Activated naive CD8-positive, alpha-beta T cell treated with anti-CD3 and anti-CD28 coated beads, Interleukin-2, amount 10 ng/mL, durations not matched to agents 7 days and 5 days (primary cell): ENCODE measurements at regions not wholly inside any gene's neighbourhood (a gene's known extent, or its start where the extent isn't known, plus 50 kb on each side); places are given as distances from the start of the nearest gene placed in this dataset.

Experiments
- ATAC-seq: fragments of 150-1000 bp; cut with Tn5 transposase; one replicate; pipeline ENCODE4 v1.10.0; 2021; ENCODE audit warnings: low read depth, moderate library complexity
- POLR2A ChIA-PET: fragments of 350-600 bp; sonication (Branson Sonifier 250); formaldehyde crosslinking; loops from one replicate; lab custom pipeline; 2021; ENCODE audit warnings: antibody characterized with exemption; lab: Charles Lee
- DNase-seq: peaks from one replicate; pipeline ENCODE4 v3.0.0; 2021
- H3K27ac Mint-ChIP-seq: one replicate; pipeline ENCODE4 v1.8.0; 2022; ENCODE audit warnings: mild to moderate bottlenecking, mixed read lengths
- H3K27me3 Mint-ChIP-seq: one replicate; pipeline ENCODE4 v1.8.0; 2022; ENCODE audit warnings: mild to moderate bottlenecking, moderate library complexity, mixed read lengths
- H3K36me3 Mint-ChIP-seq: one replicate; pipeline ENCODE4 v1.8.0; 2021; ENCODE audit warnings: mild to moderate bottlenecking, mixed read lengths
- H3K4me1 Mint-ChIP-seq: one replicate; pipeline ENCODE4 v1.8.0; 2021; ENCODE audit warnings: mixed read lengths
- H3K4me3 Mint-ChIP-seq: one replicate; pipeline ENCODE4 v1.8.0; 2022; ENCODE audit warnings: mild to moderate bottlenecking, moderate library complexity, mixed read lengths
- H3K9me3 Mint-ChIP-seq: one replicate; pipeline ENCODE4 v1.8.0; 2021; ENCODE audit warnings: mixed read lengths

DNA sequence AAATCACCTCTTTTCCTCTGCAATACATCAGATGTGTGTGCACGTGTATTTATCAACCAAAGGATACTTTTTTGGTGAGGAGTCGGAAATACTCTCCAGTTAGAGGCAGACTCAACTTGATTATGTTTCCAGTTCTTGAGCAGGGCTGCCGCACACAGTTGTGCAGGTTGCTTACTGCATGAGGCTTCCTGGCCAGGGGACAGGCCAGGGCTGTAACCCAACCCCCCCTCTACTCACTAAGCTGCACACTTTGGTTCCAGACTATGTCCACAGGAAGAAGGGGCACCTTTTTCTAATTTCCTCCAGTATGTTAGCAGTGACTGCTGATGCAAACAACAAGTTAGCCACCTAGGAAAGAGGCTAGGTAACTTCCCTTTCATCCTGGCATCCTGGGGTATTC is 476.9 kb upstream of the TBL1XR1 start:
- H3K4me1 Mint-ChIP-seq, result peaks cover 11% of the 10 kb centered on the region
- DNase-seq (no peak), ATAC-seq (no peak)
- POLR2A ChIA-PET, result no interaction called here
- H3K4me3 Mint-ChIP-seq, result no peak overlapping the region
- no peaks in the 10 kb centered on the region for H3K9me3 Mint-ChIP-seq
- no peak overlapping the region for H3K27ac Mint-ChIP-seq
- no peaks in the 10 kb centered on the region for H3K27me3 Mint-ChIP-seq
- H3K36me3 Mint-ChIP-seq, result peaks cover 4% of the 10 kb centered on the region

DNA sequence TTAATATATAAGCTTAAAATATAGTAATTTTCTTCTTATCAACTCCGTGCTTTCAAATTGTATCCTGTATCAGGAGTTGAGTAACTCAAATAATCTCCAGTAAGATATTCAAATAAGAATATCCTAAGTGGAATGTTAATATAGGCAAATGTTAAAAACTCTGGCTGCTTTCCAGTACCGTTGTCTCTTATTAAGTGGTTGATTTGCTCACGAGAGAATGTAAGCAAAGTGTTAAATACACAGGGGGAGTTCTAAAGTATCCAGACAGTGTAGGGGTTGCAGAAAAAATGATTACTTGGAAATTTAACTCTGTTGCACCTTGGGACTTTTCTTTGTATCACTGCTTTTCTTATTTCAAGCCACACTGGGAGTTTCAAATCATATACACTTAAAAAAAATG is 478.9 kb upstream of the TBL1XR1 start:
- peaks cover 4% of the 10 kb centered on the region for H3K36me3 Mint-ChIP-seq
- H3K4me3 Mint-ChIP-seq, result no peak overlapping the region
- no peaks in the 10 kb centered on the region for H3K9me3 Mint-ChIP-seq
- no peak for ATAC-seq
- no peak overlapping the region for H3K27ac Mint-ChIP-seq
- POLR2A ChIA-PET, result no interaction called here
- peaks cover 20% of the 10 kb centered on the region for H3K4me1 Mint-ChIP-seq
- DNase-seq, result no peak
- H3K27me3 Mint-ChIP-seq, result no peaks in the 10 kb centered on the region

DNA sequence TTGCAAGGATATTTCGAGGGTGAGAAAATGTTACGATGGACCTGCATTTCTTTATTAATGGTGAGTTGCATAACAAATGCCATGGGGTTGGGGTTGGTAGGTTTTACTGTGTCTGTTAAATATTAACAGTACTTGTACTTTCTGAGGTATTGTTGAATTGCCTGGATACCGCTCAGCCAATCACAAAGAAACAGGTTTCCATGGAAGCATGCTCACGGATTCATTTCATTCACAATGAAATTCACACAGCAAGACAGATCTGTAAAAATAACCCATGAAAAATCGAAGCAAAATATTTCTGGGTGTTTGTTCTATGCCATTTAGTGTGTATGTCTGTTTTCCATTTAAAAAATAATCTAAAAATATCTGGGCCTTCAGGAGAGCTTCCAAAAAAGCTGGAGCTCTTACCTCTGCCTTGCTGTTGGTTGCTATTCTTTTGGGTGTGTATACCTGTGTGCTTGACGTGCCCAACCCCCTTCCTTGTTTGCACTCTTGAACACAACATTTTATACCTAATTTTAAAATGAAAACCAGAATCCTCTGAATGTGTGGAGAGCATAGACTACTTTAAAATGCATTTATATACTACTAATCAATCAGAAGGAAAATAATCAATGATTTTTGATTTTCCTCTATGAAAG is 479.8 kb upstream of the TBL1XR1 start:
- no peak for DNase-seq
- Mint-ChIP-seq H3K4me3 (no peak overlapping the region), H3K27ac (no peak overlapping the region), H3K9me3 (peaks cover 2% of the 10 kb centered on the region), H3K36me3 (peaks cover 6% of the 10 kb centered on the region), H3K4me1 (peaks cover 27% of the 10 kb centered on the region), H3K27me3 (no peaks in the 10 kb centered on the region)
- no peak for ATAC-seq
- POLR2A ChIA-PET, result no interaction called here

DNA sequence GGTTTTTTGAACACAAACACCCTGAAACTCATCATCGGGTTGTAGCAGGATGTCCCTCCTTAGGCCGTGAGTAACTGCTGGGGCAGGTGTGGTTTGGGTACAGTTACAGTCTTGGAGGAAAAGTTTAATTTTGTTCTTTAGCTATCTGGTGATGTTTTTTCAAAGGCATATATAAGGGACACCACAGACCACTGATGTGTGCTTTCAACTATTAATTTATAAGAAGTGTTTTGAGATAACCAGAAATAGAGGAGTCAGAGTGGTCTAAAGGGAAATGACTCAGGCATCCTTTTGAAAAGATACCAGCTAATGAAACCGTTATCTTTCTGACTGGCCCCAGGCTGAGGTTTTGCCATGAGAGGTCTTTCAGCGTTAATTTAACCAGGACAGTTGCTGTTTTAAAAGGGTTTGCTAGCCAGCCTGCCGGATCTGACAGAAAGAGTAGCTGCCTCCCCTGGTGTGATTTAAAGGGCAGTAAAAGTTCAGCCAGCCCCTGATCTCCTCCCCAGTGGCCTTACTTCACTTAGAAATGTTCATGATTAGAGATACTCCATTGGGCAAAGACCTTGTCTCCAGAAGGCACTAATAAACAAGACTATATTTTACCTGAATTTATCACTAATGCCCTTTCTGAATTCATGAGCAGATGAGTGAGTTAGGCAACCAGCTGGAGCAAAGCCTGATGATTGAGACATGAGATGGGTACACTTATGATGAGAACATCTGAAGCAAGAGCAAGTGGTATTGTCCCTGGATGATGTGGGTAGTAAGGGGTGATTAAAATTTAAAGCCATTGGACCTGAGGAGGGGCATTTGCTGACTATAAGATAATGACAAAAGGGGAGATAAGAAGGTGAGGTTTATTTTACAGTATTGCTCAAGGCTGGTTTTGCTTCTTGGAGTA is 482.5 kb upstream of the TBL1XR1 start:
- peak; percentile 32 for DNase-seq
- POLR2A ChIA-PET, result interaction anchor here (1.1 to 1.5 kb wide), 2 partner anchors 320 to 481 kb away, joined by 4 to 6 read pairs; no protein-coding TSS in a partner anchor
- H3K4me3 Mint-ChIP-seq, result peak overlapping the region; percentile 41
- ATAC-seq, result peak; percentile 89
- H3K36me3 Mint-ChIP-seq, result peaks cover 10% of the 10 kb centered on the region
- no peaks in the 10 kb centered on the region for H3K27me3 Mint-ChIP-seq
- peaks cover 3% of the 10 kb centered on the region for H3K9me3 Mint-ChIP-seq
- H3K4me1 Mint-ChIP-seq, result peaks cover 36% of the 10 kb centered on the region
- H3K27ac Mint-ChIP-seq, result peak overlapping the region; percentile 59

DNA sequence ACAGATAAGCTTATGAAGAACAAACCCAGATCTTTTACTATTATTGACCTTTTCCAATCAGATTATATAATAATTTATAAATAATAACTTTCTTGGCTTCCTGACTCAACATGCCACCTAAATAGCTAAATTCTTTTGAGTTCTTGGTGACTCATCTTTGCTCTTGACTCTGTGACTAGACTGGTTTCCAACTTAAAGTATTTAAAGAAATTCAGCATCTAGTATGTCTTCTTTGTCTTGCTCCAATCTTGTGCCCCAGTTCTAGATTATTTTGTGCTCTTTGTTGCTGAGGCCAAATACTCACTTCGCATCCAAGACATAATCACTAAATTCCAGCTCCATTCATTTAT is 483.2 kb upstream of the TBL1XR1 start:
- H3K36me3 Mint-ChIP-seq, result peaks cover 10% of the 10 kb centered on the region
- ATAC-seq (no peak), DNase-seq (no peak)
- peaks cover 3% of the 10 kb centered on the region for H3K9me3 Mint-ChIP-seq
- H3K27ac Mint-ChIP-seq, result no peak overlapping the region
- no peak overlapping the region for H3K4me3 Mint-ChIP-seq
- H3K4me1 Mint-ChIP-seq, result peaks cover 36% of the 10 kb centered on the region
- H3K27me3 Mint-ChIP-seq, result no peaks in the 10 kb centered on the region
- POLR2A ChIA-PET, result no interaction called here

DNA sequence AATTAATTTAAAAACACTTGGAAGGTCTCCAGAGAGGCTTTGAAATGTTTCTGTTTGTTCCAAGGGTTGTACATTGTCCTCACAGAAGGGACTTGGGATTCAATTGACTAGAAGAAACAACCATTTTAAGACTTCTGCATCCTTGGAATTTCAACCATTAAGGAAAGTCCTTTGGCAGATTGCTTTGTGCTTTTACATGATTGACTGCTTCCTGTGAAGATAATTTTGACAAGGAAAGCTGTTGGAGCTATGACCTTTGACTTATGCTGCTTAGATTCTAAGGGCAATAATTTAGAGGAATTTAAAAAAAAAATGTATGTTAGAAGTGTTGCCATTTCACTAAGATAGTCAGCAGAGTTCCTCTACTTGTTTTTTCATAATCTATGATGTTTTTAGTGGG is 483.9 kb upstream of the TBL1XR1 start:
- H3K36me3 Mint-ChIP-seq, result peaks cover 10% of the 10 kb centered on the region
- no peaks in the 10 kb centered on the region for H3K27me3 Mint-ChIP-seq
- peaks cover 3% of the 10 kb centered on the region for H3K9me3 Mint-ChIP-seq
- no peak overlapping the region for H3K4me3 Mint-ChIP-seq
- DNase-seq, result no peak
- ATAC-seq, result no peak
- H3K27ac Mint-ChIP-seq, result no peak overlapping the region
- POLR2A ChIA-PET, result no interaction called here
- peaks cover 36% of the 10 kb centered on the region for H3K4me1 Mint-ChIP-seq

DNA sequence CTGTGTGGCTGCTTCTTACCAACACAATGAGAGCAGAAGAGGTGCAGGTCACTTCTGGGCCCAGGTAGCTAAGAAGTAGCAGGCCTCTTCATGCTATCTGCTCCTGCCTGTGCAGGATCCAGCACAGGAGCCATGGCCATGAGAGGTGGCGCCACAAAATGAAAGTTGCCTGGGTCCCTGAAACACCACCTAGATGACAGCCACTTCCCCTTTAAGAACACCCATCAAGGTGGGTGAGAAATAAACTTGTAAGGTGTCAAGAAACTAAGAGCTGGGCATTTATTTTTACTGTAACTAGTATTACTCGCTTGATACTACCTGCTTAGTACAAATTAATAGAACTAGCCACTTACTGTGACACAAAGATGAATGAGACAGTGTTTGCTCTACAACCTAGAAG is 484.6 kb upstream of the TBL1XR1 start:
- Mint-ChIP-seq H3K36me3 (peaks cover 10% of the 10 kb centered on the region), H3K27me3 (no peaks in the 10 kb centered on the region), H3K4me3 (no peak overlapping the region), H3K27ac (peak overlapping the region; percentile 46), H3K4me1 (peaks cover 36% of the 10 kb centered on the region), H3K9me3 (peaks cover 3% of the 10 kb centered on the region)
- DNase-seq (no peak), ATAC-seq (no peak)
- POLR2A ChIA-PET, result interaction anchor here (0.6 kb wide), 1 partner anchor 322 kb away, joined by 5 read pairs; no protein-coding TSS in a partner anchor

DNA sequence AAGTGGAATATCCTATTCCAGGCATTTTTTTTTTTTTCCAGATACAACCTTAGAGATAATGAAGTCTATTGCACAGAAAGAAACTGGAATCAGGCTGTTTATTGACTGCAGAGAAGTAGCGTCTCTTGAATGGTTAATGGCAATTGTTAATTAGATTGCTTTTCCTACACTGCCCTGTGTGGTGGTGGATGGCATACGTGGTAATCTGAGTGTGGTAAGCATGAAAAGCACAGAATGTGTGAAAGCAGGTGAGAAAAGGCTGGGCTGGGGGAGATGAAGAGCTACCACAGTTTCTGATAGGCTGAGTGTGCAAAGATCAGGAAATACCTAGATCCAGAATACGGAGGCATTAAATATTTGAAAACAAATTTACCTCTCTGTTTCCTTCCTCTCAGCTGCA is 486.3 kb upstream of the TBL1XR1 start:
- Mint-ChIP-seq H3K4me3 (no peak overlapping the region), H3K27me3 (no peaks in the 10 kb centered on the region), H3K36me3 (peaks cover 7% of the 10 kb centered on the region), H3K4me1 (peaks cover 32% of the 10 kb centered on the region), H3K9me3 (peaks cover 3% of the 10 kb centered on the region), H3K27ac (no peak overlapping the region)
- POLR2A ChIA-PET, result no interaction called here
- no peak for DNase-seq
- ATAC-seq, result no peak

DNA sequence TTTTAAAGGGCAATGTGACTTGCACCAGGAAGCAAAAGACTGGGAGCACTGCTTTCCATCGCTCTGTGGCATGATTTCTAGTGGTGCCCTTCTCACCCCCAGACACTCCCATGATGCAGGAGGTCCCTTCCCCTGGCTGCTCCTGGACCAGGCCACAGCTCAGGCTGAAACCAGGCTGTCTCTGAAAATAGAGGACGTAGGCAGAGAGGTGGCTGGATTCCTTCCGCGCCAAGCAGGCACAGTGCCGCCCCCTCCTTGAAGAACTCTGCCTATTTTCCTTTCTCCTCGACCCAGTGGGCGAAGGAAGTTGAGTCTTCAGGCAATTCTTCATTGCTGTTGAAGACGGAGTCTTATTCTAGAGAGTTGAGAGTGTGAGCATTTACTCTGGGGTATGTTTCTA is 489.4 kb upstream of the TBL1XR1 start:
- peaks cover 5% of the 10 kb centered on the region for H3K36me3 Mint-ChIP-seq
- peaks cover 16% of the 10 kb centered on the region for H3K4me1 Mint-ChIP-seq
- no peaks in the 10 kb centered on the region for H3K27me3 Mint-ChIP-seq
- ATAC-seq (no peak), DNase-seq (no peak)
- no peak overlapping the region for H3K27ac Mint-ChIP-seq
- peaks cover 1% of the 10 kb centered on the region for H3K9me3 Mint-ChIP-seq
- POLR2A ChIA-PET, result no interaction called here
- H3K4me3 Mint-ChIP-seq, result no peak overlapping the region

DNA sequence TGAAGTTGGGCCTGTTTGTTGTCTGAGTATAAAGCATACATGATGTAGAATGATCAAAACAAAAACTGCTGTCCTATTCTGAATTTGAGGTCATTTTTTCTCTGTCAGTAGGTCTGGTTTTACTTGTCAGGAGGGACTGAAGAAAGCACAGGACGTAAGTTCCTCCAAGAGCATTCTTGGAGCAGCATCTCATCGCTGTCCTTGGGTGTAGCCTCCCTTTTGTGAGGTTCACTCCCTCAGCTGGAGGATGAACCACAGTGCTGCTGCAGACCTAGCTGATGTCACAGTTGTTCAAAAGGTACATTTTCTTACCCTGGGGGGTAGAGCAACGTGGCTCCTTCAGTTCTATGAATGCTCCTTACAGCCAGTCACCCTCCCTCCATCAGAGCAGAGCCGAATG is 490.0 kb upstream of the TBL1XR1 start:
- ATAC-seq (no peak), DNase-seq (no peak)
- Mint-ChIP-seq H3K4me1 (peaks cover 9% of the 10 kb centered on the region), H3K9me3 (peaks cover 1% of the 10 kb centered on the region), H3K4me3 (no peak overlapping the region), H3K27me3 (no peaks in the 10 kb centered on the region), H3K36me3 (peaks cover 4% of the 10 kb centered on the region), H3K27ac (no peak overlapping the region)
- POLR2A ChIA-PET, result no interaction called here

DNA sequence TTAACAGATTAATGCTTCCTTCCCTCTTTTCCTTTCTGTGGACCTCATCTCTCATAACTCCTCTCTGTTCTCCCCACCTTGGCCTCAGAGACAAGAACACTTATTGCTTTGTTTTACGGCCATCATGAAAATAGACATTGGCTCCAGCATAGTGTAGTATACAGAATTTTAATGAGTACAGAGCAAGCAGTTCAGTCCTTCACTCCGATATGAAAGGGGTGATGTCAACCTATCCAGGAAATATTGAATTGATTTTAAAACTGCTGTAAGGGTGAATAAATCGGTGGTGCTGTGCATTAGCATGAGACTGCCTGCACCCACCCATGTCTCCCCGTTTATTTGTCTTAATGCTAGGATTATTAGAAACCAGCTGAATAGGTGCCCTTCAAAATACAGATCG is 490.9 kb upstream of the TBL1XR1 start:
- no peak overlapping the region for H3K4me3 Mint-ChIP-seq
- peaks cover 1% of the 10 kb centered on the region for H3K9me3 Mint-ChIP-seq
- POLR2A ChIA-PET, result no interaction called here
- peaks cover 5% of the 10 kb centered on the region for H3K4me1 Mint-ChIP-seq
- H3K27ac Mint-ChIP-seq, result no peak overlapping the region
- DNase-seq (no peak), ATAC-seq (no peak)
- peaks cover 2% of the 10 kb centered on the region for H3K36me3 Mint-ChIP-seq
- H3K27me3 Mint-ChIP-seq, result no peaks in the 10 kb centered on the region

DNA sequence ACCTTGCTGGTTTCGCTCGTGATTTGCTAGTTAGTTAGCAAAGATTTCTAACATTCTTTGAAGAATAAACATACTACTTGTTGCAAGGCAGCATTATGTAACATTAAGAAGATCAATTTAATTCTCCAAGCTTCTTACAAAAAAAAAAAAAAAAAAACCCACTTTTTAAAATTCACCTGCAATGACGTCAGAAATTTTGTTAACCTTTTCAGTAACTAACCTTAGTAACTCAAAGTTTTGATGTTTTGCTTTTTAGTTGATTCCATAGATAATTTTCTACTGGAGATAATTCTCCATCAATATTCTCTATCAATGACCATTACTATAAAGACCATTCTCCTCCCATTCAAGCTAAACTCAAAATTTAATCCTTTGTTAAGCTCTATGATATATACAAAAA is 491.8 kb upstream of the TBL1XR1 start:
- Mint-ChIP-seq H3K27ac (no peak overlapping the region), H3K36me3 (no peaks in the 10 kb centered on the region), H3K9me3 (no peaks in the 10 kb centered on the region), H3K27me3 (no peaks in the 10 kb centered on the region), H3K4me1 (peaks cover 2% of the 10 kb centered on the region), H3K4me3 (no peak overlapping the region)
- no peak for DNase-seq
- POLR2A ChIA-PET, result no interaction called here
- ATAC-seq, result no peak

DNA sequence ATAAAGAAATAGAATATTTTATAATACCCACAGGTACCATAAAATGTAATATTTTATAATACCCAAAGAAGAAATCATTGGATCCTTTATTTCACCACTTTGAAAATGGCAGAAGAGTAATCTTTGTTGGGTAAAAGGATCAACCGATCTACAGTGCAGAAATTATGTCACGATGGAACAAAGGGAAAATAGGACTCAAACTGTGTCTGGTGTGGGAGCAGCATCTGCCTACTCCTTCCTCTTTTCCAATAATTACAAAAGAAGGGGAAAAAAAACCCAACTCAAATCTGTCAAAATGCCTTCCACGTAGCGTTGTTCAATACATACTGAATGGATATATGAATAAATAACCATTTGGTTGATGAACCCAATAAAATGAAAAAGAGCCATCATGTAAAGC is 492.6 kb upstream of the TBL1XR1 start:
- H3K4me3 Mint-ChIP-seq, result no peak overlapping the region
- peaks cover 5% of the 10 kb centered on the region for H3K4me1 Mint-ChIP-seq
- H3K27me3 Mint-ChIP-seq, result no peaks in the 10 kb centered on the region
- POLR2A ChIA-PET, result no interaction called here
- no peaks in the 10 kb centered on the region for H3K9me3 Mint-ChIP-seq
- DNase-seq (no peak), ATAC-seq (no peak)
- no peaks in the 10 kb centered on the region for H3K36me3 Mint-ChIP-seq
- no peak overlapping the region for H3K27ac Mint-ChIP-seq

DNA sequence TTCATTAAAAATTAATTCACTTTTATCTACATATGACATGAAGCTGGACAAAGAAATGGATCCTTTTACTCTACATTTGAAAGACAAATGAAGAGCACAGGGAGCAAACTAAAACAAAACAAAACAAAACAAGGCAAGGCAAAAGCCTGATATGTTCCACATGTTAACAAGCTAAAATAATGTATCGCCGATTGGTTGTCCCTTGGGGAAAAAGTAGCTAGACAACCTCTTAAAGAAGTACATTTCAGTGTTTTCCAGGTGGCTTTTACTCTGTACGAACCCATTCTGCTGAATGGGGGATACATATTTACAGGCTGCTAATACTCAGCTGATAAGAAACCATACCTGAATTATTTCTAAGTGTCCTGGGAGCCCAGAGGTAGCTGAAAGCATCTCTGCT is 493.0 kb upstream of the TBL1XR1 start:
- no peak for DNase-seq
- H3K27ac Mint-ChIP-seq, result no peak overlapping the region
- H3K36me3 Mint-ChIP-seq, result no peaks in the 10 kb centered on the region
- POLR2A ChIA-PET, result no interaction called here
- no peaks in the 10 kb centered on the region for H3K9me3 Mint-ChIP-seq
- no peaks in the 10 kb centered on the region for H3K27me3 Mint-ChIP-seq
- no peak overlapping the region for H3K4me3 Mint-ChIP-seq
- H3K4me1 Mint-ChIP-seq, result peaks cover 5% of the 10 kb centered on the region
- no peak for ATAC-seq
